Activated CD4-positive, alpha-beta memory T cell treated with anti-CD3 and anti-CD28 coated beads for 36 hours (primary cell): ENCODE measurements at regions not wholly inside any gene's neighbourhood (a gene's known extent, or its start where the extent isn't known, plus 50 kb on each side); places are given as distances from the start of the nearest gene placed in this dataset.

Source experiments
- CTCF ChIA-PET: fragments of 350-600 bp; sonication (Branson Sonifier 250); formaldehyde crosslinking; loops from one replicate; lab custom pipeline; 2021; ENCODE audit warnings: antibody characterized with exemption, inconsistent platforms; lab: Charles Lee
- POLR2A ChIA-PET: fragments of 350-600 bp; sonication (Branson Sonifier 250); formaldehyde crosslinking; loops from one replicate; lab custom pipeline; 2021; ENCODE audit warnings: antibody characterized with exemption; lab: Charles Lee
- DNase-seq: peaks from one replicate; pipeline ENCODE4 v3.0.0-alpha.2; 2020
- H3K27ac Mint-ChIP-seq: one replicate; pipeline ENCODE4 v1.8.0; 2021; ENCODE audit warnings: mixed read lengths
- H3K27me3 Mint-ChIP-seq: one replicate; pipeline ENCODE4 v1.8.0; 2021; ENCODE audit warnings: mixed read lengths
- H3K36me3 Mint-ChIP-seq: one replicate; pipeline ENCODE4 v1.8.0; 2021; ENCODE audit warnings: mixed read lengths
- H3K4me1 Mint-ChIP-seq: one replicate; pipeline ENCODE4 v1.8.0; 2021; ENCODE audit warnings: low read depth, mixed read lengths
- H3K4me3 Mint-ChIP-seq: one replicate; pipeline ENCODE4 v1.8.0; 2021; ENCODE audit warnings: mild to moderate bottlenecking, mixed read lengths
- H3K9me3 Mint-ChIP-seq: one replicate; pipeline ENCODE4 v1.8.0; 2021; ENCODE audit warnings: mixed read lengths
- intact Hi-C: fragments of 100-400 bp; cut with micrococcal nuclease; formaldehyde crosslinking; loops from one replicate; pipeline ENCODE4 v1.15.1; 2023

DNA sequence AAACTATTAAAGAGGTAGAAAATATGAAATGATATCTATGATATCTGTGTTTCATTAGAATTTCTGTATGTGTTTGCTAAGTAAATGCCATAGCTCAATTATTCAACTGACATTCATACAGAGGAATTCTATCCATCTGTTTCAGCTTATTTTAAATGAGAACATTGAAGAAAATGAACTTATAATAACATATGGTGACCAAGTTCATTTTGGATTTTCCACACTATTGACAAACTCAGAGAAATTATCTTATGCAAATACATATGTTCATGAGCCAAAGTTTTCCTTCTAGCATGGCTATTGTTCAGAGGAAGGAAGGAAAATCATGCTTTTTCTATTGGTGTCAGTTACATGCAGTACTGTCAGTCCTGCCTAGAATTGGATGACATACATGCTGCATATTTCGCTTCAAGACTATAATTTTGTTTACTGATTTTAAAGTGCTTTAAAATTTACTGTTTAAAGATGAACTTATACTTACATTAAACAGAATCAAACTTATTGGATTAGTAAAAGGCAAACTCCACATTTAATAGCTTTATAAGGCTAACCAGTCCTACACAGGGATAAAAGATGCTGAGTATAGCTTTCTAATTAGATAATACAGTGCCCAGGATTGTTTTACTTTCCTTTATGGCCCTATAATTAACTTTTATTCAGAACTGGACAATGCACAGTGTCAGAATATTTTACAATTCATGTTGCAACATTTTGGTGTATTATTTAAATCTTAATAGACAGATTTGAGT, 646.2 kb downstream of the TRAM1L1 start:
- Mint-ChIP-seq H3K9me3 (peaks cover 3% of the 10 kb centered on the region), H3K27ac (no peak overlapping the region), H3K36me3 (no peaks in the 10 kb centered on the region), H3K27me3 (no peaks in the 10 kb centered on the region), H3K4me3 (no peak overlapping the region), H3K4me1 (no peaks in the 10 kb centered on the region)
- ChIA-PET POLR2A (no interaction called here), CTCF (no interaction called here)
- intact Hi-C loops = no loop called here
- DNase-seq = no peak

DNA sequence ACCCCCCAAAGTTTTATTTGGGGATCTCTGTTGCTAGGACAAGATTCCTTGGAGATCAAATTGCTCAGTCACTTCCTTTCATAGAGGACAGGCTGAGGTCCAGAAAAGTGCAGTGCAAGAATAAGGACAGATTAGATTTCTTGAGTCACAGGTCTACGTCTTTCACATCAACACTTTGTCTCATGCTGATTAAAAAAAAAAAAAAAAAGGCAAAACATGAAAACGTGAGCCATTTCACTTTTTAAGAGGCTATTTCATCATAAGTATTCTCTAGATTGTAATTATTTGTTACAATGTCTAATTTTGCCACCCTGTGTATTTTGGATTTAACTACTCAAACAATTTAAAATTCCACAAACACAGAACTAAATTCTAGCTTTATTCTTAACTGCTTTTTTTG, 647.0 kb downstream of the TRAM1L1 start:
- Mint-ChIP-seq H3K27ac (no peak overlapping the region), H3K4me1 (no peaks in the 10 kb centered on the region), H3K4me3 (no peak overlapping the region), H3K9me3 (peaks cover 3% of the 10 kb centered on the region), H3K27me3 (no peaks in the 10 kb centered on the region), H3K36me3 (no peaks in the 10 kb centered on the region)
- ChIA-PET POLR2A (no interaction called here), CTCF (no interaction called here)
- no peak for DNase-seq
- intact Hi-C loops = no loop called here

DNA sequence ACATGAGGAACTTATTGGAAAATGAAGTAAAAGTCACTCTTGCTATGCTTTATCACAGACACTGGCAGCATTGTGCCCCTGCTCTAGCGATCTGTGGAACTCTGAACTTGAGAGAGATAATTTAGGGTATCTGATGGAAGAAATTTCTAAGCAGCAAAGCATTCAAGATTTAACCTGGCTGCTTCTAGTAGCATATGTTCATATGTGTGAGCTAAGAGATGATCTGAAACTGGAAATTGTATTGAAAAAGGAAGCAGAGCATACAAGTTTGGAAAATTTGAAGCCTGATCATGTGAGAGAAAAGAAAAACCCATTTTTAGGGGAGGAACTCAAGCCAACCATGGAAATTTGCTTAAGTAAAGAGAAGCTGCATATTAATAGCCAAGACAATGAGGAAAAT, 657.7 kb downstream of the TRAM1L1 start:
- DNase-seq = no peak
- intact Hi-C loops = no loop called here
- ChIA-PET POLR2A (no interaction called here), CTCF (no interaction called here)
- Mint-ChIP-seq H3K9me3 (peaks cover 37% of the 10 kb centered on the region), H3K4me1 (no peaks in the 10 kb centered on the region), H3K4me3 (no peak overlapping the region), H3K36me3 (no peaks in the 10 kb centered on the region), H3K27me3 (no peaks in the 10 kb centered on the region), H3K27ac (no peak overlapping the region)

DNA sequence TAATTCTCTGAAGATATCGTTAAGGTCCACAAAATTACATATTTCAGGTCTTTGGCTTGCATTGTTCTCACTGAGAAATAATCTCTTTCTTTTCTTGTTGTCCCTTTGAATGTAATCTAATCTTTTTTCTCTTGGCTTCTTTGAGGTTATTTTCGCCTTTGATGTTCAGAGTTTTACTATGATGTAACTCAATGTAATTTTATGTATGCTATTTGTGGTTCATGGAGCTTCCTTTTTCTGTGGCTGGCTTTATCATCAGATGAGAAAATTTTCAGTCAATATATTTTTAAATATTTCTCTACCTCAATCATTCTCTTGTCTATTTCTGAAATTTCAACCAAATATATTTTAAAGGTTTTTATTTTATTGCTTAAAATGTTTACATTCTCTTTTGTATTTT, 672.2 kb downstream of the TRAM1L1 start:
- Mint-ChIP-seq H3K4me1 (no peaks in the 10 kb centered on the region), H3K36me3 (no peaks in the 10 kb centered on the region), H3K4me3 (no peak overlapping the region), H3K27me3 (no peaks in the 10 kb centered on the region), H3K9me3 (peaks cover 5% of the 10 kb centered on the region), H3K27ac (no peak overlapping the region)
- DNase-seq = no peak
- intact Hi-C loops = no loop called here
- ChIA-PET POLR2A (no interaction called here), CTCF (no interaction called here)

DNA sequence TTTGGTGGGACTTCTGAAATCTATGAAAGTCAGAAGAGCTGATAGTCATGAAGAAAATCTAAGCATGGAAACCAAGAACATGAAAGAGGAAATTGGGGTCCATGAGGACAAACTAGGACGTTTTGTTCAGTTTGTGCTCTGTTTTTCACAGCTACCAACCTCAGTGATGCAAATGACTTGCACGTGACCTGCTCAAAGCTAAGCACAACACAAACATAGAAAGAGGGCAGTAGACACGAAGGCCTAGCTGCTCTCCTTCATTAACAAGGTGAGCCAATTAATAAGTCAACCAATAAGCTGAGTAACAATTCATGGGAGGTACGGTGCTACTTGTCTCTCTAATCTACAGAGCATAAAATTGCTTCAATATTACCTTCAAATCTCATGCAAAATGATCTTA, 684.1 kb downstream of the TRAM1L1 start:
- intact Hi-C loops = no loop called here
- H3K4me1 Mint-ChIP-seq = no peaks in the 10 kb centered on the region
- no peaks in the 10 kb centered on the region for H3K27me3 Mint-ChIP-seq
- ChIA-PET POLR2A (no interaction called here), CTCF (no interaction called here)
- no peaks in the 10 kb centered on the region for H3K9me3 Mint-ChIP-seq
- no peak overlapping the region for H3K4me3 Mint-ChIP-seq
- no peak for DNase-seq
- no peak overlapping the region for H3K27ac Mint-ChIP-seq
- no peaks in the 10 kb centered on the region for H3K36me3 Mint-ChIP-seq

DNA sequence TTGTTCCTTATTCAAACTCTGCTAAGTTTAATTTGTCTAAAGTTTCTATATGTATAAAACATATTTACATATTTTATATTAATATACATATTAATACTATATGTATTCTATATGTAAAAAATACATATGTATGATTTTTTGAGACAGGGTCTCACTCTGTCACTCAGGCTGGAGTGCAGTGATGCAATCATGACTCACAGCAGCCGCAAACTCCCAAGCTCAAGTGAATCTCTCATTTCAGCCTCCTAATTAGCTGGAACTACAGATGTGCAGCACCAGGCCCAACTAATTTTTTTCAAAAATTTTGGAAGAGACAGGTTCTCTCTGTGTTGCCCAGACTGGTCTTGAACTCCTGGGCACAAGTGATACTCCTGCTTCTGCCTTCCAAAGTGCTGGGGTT, 684.9 kb downstream of the TRAM1L1 start:
- no peaks in the 10 kb centered on the region for H3K4me1 Mint-ChIP-seq
- no peaks in the 10 kb centered on the region for H3K9me3 Mint-ChIP-seq
- DNase-seq = no peak
- intact Hi-C loops = no loop called here
- H3K4me3 Mint-ChIP-seq = no peak overlapping the region
- CTCF ChIA-PET = no interaction called here
- H3K27ac Mint-ChIP-seq = no peak overlapping the region
- POLR2A ChIA-PET = no interaction called here
- H3K36me3 Mint-ChIP-seq = no peaks in the 10 kb centered on the region
- H3K27me3 Mint-ChIP-seq = no peaks in the 10 kb centered on the region

DNA sequence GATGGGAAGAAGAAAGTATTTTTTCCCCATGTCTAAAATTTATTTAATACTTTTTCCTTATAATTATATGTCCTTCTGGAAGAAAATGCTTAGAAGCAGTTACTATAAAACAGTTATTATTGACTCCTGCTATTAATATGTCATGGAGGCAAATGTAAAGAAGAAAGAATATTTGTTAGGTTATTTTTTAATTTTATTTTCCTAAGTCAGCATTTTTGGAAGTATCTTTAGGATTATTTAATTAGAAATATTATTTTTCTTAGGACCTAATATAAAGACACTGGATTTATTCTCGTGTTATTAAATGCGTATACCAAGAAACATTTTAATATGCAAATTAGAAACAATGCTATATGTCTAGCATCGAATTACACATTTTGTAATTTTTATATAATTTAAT, 687.7 kb downstream of the TRAM1L1 start:
- no peak overlapping the region for H3K4me3 Mint-ChIP-seq
- ChIA-PET CTCF (no interaction called here), POLR2A (no interaction called here)
- no peak for DNase-seq
- H3K27me3 Mint-ChIP-seq = no peaks in the 10 kb centered on the region
- intact Hi-C loops = no loop called here
- no peak overlapping the region for H3K27ac Mint-ChIP-seq
- H3K36me3 Mint-ChIP-seq = no peaks in the 10 kb centered on the region
- H3K9me3 Mint-ChIP-seq = no peaks in the 10 kb centered on the region
- H3K4me1 Mint-ChIP-seq = no peaks in the 10 kb centered on the region

DNA sequence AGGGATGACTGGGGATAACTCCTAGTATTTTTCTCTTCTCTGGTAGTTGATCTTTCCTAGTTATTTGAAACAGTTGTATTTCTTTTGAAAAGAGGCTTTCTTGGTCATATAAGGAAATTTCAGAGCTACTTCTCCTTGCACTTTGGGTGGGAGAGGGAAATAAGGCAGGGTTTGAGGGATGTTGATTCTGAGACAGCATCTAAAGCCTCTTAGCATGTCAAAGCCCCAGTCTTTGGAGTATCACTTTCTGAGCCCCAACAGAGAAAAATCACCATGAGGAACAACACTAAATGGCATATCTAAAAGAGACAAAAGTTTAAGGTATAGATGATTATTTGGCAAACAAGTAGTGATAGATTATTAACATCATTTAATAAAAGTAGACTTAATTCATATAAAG, 688.1 kb downstream of the TRAM1L1 start:
- no peaks in the 10 kb centered on the region for H3K27me3 Mint-ChIP-seq
- POLR2A ChIA-PET = no interaction called here
- CTCF ChIA-PET = no interaction called here
- no peak overlapping the region for H3K4me3 Mint-ChIP-seq
- no peaks in the 10 kb centered on the region for H3K4me1 Mint-ChIP-seq
- H3K36me3 Mint-ChIP-seq = no peaks in the 10 kb centered on the region
- H3K27ac Mint-ChIP-seq = no peak overlapping the region
- intact Hi-C loops = no loop called here
- no peak for DNase-seq
- H3K9me3 Mint-ChIP-seq = no peaks in the 10 kb centered on the region

DNA sequence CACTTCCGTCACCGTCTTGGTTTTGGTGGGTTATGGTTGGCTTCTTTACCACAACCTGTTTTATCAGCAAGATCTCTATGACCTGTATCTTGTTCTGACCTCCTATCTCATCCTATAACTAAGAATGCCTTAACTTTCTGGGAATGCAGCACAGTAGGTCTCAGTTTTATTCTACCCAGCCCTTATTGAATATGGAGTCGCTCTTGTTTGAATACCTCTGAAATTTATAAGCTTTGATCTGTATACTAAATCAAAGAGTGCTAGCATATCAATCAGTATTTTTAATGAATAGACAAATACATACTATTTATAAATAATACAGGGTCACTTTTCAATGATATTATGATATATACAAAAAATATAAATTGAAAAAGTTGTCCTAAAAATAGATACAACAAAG, 690.0 kb downstream of the TRAM1L1 start:
- intact Hi-C loops = no loop called here
- DNase-seq = no peak
- no peak overlapping the region for H3K27ac Mint-ChIP-seq
- no peaks in the 10 kb centered on the region for H3K27me3 Mint-ChIP-seq
- POLR2A ChIA-PET = no interaction called here
- no peaks in the 10 kb centered on the region for H3K4me1 Mint-ChIP-seq
- no peaks in the 10 kb centered on the region for H3K9me3 Mint-ChIP-seq
- no peaks in the 10 kb centered on the region for H3K36me3 Mint-ChIP-seq
- CTCF ChIA-PET = no interaction called here
- no peak overlapping the region for H3K4me3 Mint-ChIP-seq

DNA sequence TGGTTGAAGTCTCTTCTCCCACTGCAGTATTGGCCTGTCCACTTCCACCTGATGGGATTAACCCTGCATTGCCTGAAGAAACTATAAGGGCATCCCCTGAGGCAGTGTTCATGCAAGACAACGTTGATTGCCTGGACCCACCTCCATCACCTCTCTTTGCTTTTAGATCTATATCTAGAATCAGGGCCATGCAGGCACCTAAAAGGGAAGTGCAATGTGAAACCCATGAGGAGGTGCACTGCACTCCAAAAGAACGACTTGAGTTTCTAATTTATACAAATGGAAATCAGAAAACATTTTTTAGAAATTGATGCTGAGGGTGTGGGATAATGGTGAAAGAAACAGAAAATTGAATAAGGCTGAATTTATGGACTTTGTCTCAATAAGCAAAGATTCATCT, 694.4 kb downstream of the TRAM1L1 start:
- no peak overlapping the region for H3K4me3 Mint-ChIP-seq
- DNase-seq = no peak
- H3K27me3 Mint-ChIP-seq = no peaks in the 10 kb centered on the region
- H3K27ac Mint-ChIP-seq = no peak overlapping the region
- H3K9me3 Mint-ChIP-seq = peaks cover 2% of the 10 kb centered on the region
- no peaks in the 10 kb centered on the region for H3K36me3 Mint-ChIP-seq
- intact Hi-C loops = no loop called here
- POLR2A ChIA-PET = no interaction called here
- no peaks in the 10 kb centered on the region for H3K4me1 Mint-ChIP-seq
- CTCF ChIA-PET = no interaction called here

DNA sequence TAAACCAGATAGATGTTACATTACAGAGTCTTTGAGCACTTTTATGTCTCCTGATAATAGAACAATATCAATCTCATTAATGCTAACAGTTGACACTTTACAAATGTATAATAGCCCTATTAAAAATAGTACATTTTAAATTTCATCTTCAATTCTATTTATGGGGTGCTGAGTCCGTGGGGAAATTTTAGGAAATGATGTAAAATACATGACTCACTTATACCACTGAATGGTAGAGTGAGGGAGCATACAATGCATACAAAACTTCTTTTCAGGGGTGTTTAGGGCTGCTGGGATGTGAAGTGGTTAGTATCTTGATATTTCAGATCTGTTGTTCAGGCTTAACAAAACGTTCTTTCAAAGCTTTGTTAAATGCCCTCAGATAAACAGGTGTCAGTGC, 696.2 kb downstream of the TRAM1L1 start:
- Mint-ChIP-seq H3K27ac (no peak overlapping the region), H3K36me3 (no peaks in the 10 kb centered on the region), H3K27me3 (no peaks in the 10 kb centered on the region), H3K4me3 (no peak overlapping the region), H3K4me1 (no peaks in the 10 kb centered on the region), H3K9me3 (peaks cover 2% of the 10 kb centered on the region)
- intact Hi-C loops = no loop called here
- ChIA-PET POLR2A (no interaction called here), CTCF (no interaction called here)
- DNase-seq = no peak

DNA sequence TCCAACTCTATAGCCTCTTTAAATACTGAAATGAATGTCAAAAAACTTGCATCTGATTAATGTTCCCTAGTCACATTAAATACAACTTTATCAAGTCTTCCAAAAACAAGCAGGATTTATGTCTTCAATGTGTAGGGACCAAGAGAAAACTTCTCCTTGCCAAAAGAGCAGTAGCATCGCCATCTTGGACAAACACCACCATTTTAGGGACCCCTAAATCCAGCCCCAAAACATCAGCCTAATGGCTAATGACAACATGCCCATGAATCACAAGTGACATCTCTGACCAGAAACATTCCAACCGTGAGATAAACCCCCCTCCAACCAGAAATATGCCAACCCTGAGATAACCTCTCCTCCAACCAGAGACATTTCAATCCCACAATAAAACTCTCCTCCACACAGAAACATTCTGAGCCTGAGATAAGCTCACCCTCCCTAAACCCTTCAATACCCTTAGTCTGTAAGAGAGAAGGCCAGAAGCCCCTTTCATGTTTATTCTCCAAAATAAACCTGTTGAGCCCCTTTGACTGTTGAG, 697.4 kb downstream of the TRAM1L1 start:
- no peaks in the 10 kb centered on the region for H3K4me1 Mint-ChIP-seq
- peaks cover 2% of the 10 kb centered on the region for H3K9me3 Mint-ChIP-seq
- no peak overlapping the region for H3K4me3 Mint-ChIP-seq
- CTCF ChIA-PET = no interaction called here
- no peaks in the 10 kb centered on the region for H3K36me3 Mint-ChIP-seq
- no peak overlapping the region for H3K27ac Mint-ChIP-seq
- no peaks in the 10 kb centered on the region for H3K27me3 Mint-ChIP-seq
- intact Hi-C loops = no loop called here
- POLR2A ChIA-PET = no interaction called here
- DNase-seq = no peak

DNA sequence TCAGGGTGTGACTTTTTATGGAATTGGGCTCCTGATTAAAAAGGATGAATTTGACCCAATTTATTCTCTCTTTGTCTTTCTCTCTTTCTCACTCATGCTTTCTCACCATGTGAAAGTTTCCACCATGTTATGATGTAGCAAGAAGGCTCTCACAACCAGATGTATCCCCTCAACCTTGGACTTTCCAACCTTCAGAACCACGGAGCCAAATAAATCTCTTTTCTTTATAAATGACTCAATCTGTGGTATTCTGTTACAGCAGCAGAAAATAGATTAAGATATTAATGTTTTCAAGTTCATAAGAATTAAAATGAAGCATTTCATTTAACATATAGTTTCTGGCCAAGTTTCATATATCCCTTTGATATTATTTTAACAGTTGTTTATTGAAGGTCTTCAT, 698.5 kb downstream of the TRAM1L1 start:
- intact Hi-C loops = no loop called here
- H3K27me3 Mint-ChIP-seq = no peaks in the 10 kb centered on the region
- no peak overlapping the region for H3K27ac Mint-ChIP-seq
- no peaks in the 10 kb centered on the region for H3K4me1 Mint-ChIP-seq
- no peaks in the 10 kb centered on the region for H3K36me3 Mint-ChIP-seq
- H3K4me3 Mint-ChIP-seq = no peak overlapping the region
- peaks cover 5% of the 10 kb centered on the region for H3K9me3 Mint-ChIP-seq
- CTCF ChIA-PET = no interaction called here
- POLR2A ChIA-PET = no interaction called here
- DNase-seq = no peak
